ENCODE measurements at regions not wholly inside any gene's neighbourhood (a gene's known extent, or its start where the extent isn't known, plus 50 kb on each side); places are given as distances from the start of the nearest gene placed in this dataset.

GRCh38 chr13:109533350-109533749 lies 253.0 kb downstream of the IRS2 start:
- no peak for TF ChIP-seq CTCF (conservative IDR thresholded peaks at IDR 0.05)
- TF ChIP-seq ZFX (IDR thresholded peaks at IDR 0.05) = no peak
